B cell (primary cell): ENCODE measurements at regions not wholly inside any gene's neighbourhood (a gene's known extent, or its start where the extent isn't known, plus 50 kb on each side); places are given as distances from the start of the nearest gene placed in this dataset.

ENCODE experiments used
- ATAC-seq: fragments of 200-7000 bp; cut with Tn5 transposase; one replicate; pipeline ENCODE4 v1.10.0; 2021; ENCODE audit warnings: low read depth, mild to moderate bottlenecking, moderate number of reproducible peaks, moderate library complexity
- CTCF ChIA-PET: fragments of 350-600 bp; sonication (Branson Sonifier 250); formaldehyde crosslinking; loops from one replicate; lab custom pipeline; 2021; ENCODE audit warnings: antibody characterized with exemption, inconsistent platforms; lab: Charles Lee
- POLR2A ChIA-PET: fragments of 350-600 bp; sonication (Branson Sonifier 250); formaldehyde crosslinking; loops from one replicate; lab custom pipeline; 2021; ENCODE audit warnings: antibody characterized with exemption; lab: Charles Lee
- DNase-seq: peaks from one replicate; pipeline ENCODE4 v3.0.0; 2013
- H2AFZ ChIP-seq: 2 replicates; pipeline ENCODE4 v1.6.1; 2012; ENCODE audit warnings: mild to moderate bottlenecking, low read depth, low read length; ENCODE audit not compliant: insufficient read depth, poor library complexity, severe bottlenecking
- H3K27ac ChIP-seq, 2 donors: 1 replicate in 1 of 2; 2 replicates in 1 of 2; pipeline ENCODE4 v1.5.1; 2012 to 2013; ENCODE audit warnings: low read length in 2 of 2, mild to moderate bottlenecking in 2 of 2, moderate library complexity in 1 of 2
- H3K27me3 ChIP-seq, 4 experiments: fragments of 200-600 bp in 1 of 4; sonication (generic) in 1 of 4; replicated peaks in 1 of 4; 1 replicate in 2 of 4; 2 replicates in 2 of 4; pipeline versions ENCODE4 v1.6.1 to v1.7.0; 2013 to 2016; ENCODE audit warnings: low read length in 3 of 4, mild to moderate bottlenecking in 2 of 4, mixed read lengths in 1 of 4, moderate library complexity in 1 of 4; ENCODE audit not compliant: insufficient read depth in 4 of 4, control insufficient read depth in 3 of 4; ENCODE audit errors: control extremely low read depth in 1 of 4
- H3K36me3 ChIP-seq, 2 experiments: replicated peaks in 1 of 2; 1 replicate in 1 of 2; 2 replicates in 1 of 2; pipeline versions ENCODE4 v1.6.1 to v1.7.1; 2013; ENCODE audit warnings: low read length in 1 of 2; ENCODE audit not compliant: insufficient read depth in 2 of 2, control insufficient read depth in 1 of 2; ENCODE audit errors: control extremely low read depth in 1 of 2, extremely low read depth in 1 of 2
- H3K4me1 ChIP-seq, 2 donors: fragments of 200-600 bp in 1 of 2; sonication (generic) in 1 of 2; 1 replicate in 1 of 2; 2 replicates in 1 of 2; pipeline versions ENCODE4 v1.5.1 to v1.6.1; 2013 to 2017; ENCODE audit warnings: low read length in 2 of 2; ENCODE audit not compliant: control insufficient read depth in 2 of 2, insufficient read depth in 2 of 2
- H3K4me2 ChIP-seq: replicated peaks from 2 replicates; pipeline ENCODE3; 2012; ENCODE audit warnings: mild to moderate bottlenecking, low read depth, low read length; ENCODE audit not compliant: poor library complexity, severe bottlenecking
- H3K4me3 ChIP-seq, 5 experiments: fragments of 200-600 bp in 1 of 5; sonication (generic) in 1 of 5; 1 replicate in 3 of 5; 2 replicates in 2 of 5; pipeline versions ENCODE4 v1.5.1 to v1.7.0; 2011 to 2016; ENCODE audit warnings: low read length in 4 of 5, mild to moderate bottlenecking in 4 of 5, low read depth in 2 of 5, control low read depth in 1 of 5, moderate library complexity in 1 of 5; ENCODE audit not compliant: insufficient read depth in 1 of 5; ENCODE audit errors: control extremely low read depth in 1 of 5, extremely low read depth in 1 of 5
- H3K79me2 ChIP-seq: fragments of 200-600 bp; sonication (generic); one replicate; pipeline ENCODE4 v1.6.0; 2016; ENCODE audit warnings: low read length; ENCODE audit not compliant: control insufficient read depth, insufficient read depth
- H3K9ac ChIP-seq: fragments of 200-600 bp; sonication (generic); 2 replicates; pipeline ENCODE4 v1.6.1; 2017; ENCODE audit warnings: mild to moderate bottlenecking, low read length, moderate library complexity
- H3K9me3 ChIP-seq, 3 donors: one replicate each; pipeline versions ENCODE4 v1.6.1 to v1.7.1; 2013; ENCODE audit warnings: low read length in 2 of 3; ENCODE audit not compliant: control insufficient read depth in 2 of 3, insufficient read depth in 1 of 3; ENCODE audit errors: control extremely low read depth in 1 of 3
- H4K20me1 ChIP-seq: 2 replicates; pipeline ENCODE4 v1.6.0; 2012; ENCODE audit warnings: mild to moderate bottlenecking, low read length; ENCODE audit not compliant: insufficient read depth, control insufficient read depth, poor library complexity, severe bottlenecking
- H3K27ac Mint-ChIP-seq: one replicate; pipeline ENCODE4 v1.8.0; 2021; ENCODE audit warnings: mixed read lengths
- H3K27me3 Mint-ChIP-seq: one replicate; pipeline ENCODE4 v1.8.0; 2021; ENCODE audit warnings: mixed read lengths
- H3K4me1 Mint-ChIP-seq: one replicate; pipeline ENCODE4 v1.8.0; 2021; ENCODE audit warnings: mixed read lengths
- H3K4me3 Mint-ChIP-seq: one replicate; pipeline ENCODE4 v1.8.0; 2021; ENCODE audit warnings: mixed read lengths
- H3K9me3 Mint-ChIP-seq: one replicate; pipeline ENCODE4 v1.8.0; 2022; ENCODE audit warnings: mixed read lengths; ENCODE audit not compliant: insufficient read depth
- CTCF ChIP-seq: fragments of 200-600 bp; IDR thresholded peaks from one replicate; pipeline ENCODE4 v1.8.0; 2022; ENCODE audit warnings: antibody characterized with exemption, mild to moderate bottlenecking
- EZH2 ChIP-seq: IDR thresholded peaks from 2 replicates; pipeline ENCODE4 v1.6.1; 2012; ENCODE audit warnings: borderline replicate concordance, low read depth, mild to moderate bottlenecking, moderate library complexity, low read length; ENCODE audit not compliant: insufficient read depth, poor library complexity, severe bottlenecking
- whole genome bisulfite sequencing: methylation state at CpG from one replicate; pipeline ENCODE4 v1.1.5; 2013; ENCODE audit warnings: missing lambda C conversion rate; ENCODE audit not compliant: insufficient coverage; 5-methylcytosine and 5-hydroxymethylcytosine counted together
- intact Hi-C: fragments of 100-400 bp; cut with micrococcal nuclease; formaldehyde crosslinking; loops from one replicate; pipeline ENCODE4 v1.10.0; 2022

GRCh38 chr10:8702181-8702580 lies 647.7 kb downstream of the GATA3 start:
- H3K27ac ChIP-seq: no peak overlapping the region
- no peak overlapping the region for H3K9ac ChIP-seq
- ChIA-PET CTCF (no interaction called here), POLR2A (no interaction called here)
- no peak overlapping the region for H3K27ac Mint-ChIP-seq
- ATAC-seq (no peak), DNase-seq (no peak)
- TF ChIP-seq EZH2: no peak
- no peak for TF ChIP-seq CTCF
- no peaks in the 10 kb centered on the region for H3K4me1 ChIP-seq
- no peak overlapping the region for H3K4me2 ChIP-seq
- H3K4me1 Mint-ChIP-seq: no peaks in the 10 kb centered on the region
- WGBS: no CpG with 5 or more reads among the region's 4 CpGs
- peaks cover 4% of the 10 kb centered on the region for H3K9me3 Mint-ChIP-seq
- H3K4me3 Mint-ChIP-seq: no peak overlapping the region
- H3K27me3 Mint-ChIP-seq: no peaks in the 10 kb centered on the region
- no peaks in the 10 kb centered on the region for H3K79me2 ChIP-seq
- H3K4me3 ChIP-seq: no peak overlapping the region
- H3K27me3 ChIP-seq: no peaks in the 10 kb centered on the region
- no peak overlapping the region for H2AFZ ChIP-seq
- no peaks in the 10 kb centered on the region for H3K36me3 ChIP-seq
- H3K9me3 ChIP-seq: peaks cover 0 to 6% (median 0%) of the 10 kb centered on the region in 3 donors
- no peaks in the 10 kb centered on the region for H4K20me1 ChIP-seq
- intact Hi-C loops: no loop called here

DNA sequence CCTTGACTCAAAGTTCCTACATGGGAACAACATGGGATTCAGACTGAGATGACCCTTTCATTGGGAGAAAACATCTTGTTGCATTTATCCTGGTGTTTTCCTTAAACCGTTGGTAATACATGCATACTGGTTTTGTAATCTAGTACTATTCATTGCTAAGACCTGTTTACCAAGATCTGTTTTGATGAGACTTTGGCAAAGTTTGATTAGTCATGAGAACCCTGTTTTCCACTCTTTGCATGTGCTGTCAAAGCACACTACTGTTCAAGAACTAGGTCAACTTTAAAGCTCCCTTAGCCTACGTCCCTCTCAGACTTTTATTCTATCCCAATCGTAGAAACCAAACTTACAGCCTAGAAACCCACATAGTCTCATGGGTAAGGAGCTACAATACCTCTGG lies 650.9 kb downstream of the GATA3 start:
- Histone ChIP-seq H3K27me3 (no peaks in the 10 kb centered on the region), H3K4me1 (no peaks in the 10 kb centered on the region), H3K9me3 (no peaks in the 10 kb centered on the region), H3K9ac (no peak overlapping the region), H3K36me3 (no peaks in the 10 kb centered on the region), H3K27ac (no peak overlapping the region), H4K20me1 (no peaks in the 10 kb centered on the region), H2AFZ (no peak overlapping the region), H3K4me2 (no peak overlapping the region), H3K4me3 (no peak overlapping the region), H3K79me2 (no peaks in the 10 kb centered on the region)
- Mint-ChIP-seq H3K4me3 (no peak overlapping the region), H3K27ac (no peak overlapping the region), H3K9me3 (no peaks in the 10 kb centered on the region), H3K4me1 (no peaks in the 10 kb centered on the region), H3K27me3 (no peaks in the 10 kb centered on the region)
- POLR2A ChIA-PET: no interaction called here
- ATAC-seq: no peak
- intact Hi-C loops: no loop called here
- CTCF ChIA-PET: no interaction called here
- TF ChIP-seq EZH2: no peak
- TF ChIP-seq CTCF: no peak
- DNase-seq: no peak
- WGBS: 80% methylated on average over 1 of the region's 3 CpGs
